ENCODE measurements at regions not wholly inside any gene's neighbourhood (a gene's known extent, or its start where the extent isn't known, plus 50 kb on each side); places are given as distances from the start of the nearest gene placed in this dataset.
A peak's percentile ranks its signal among the peaks of the same experiment; 100 is the strongest.

- H3K4me3 ChIP-seq = no peak overlapping the region
Measured at GRCh38 chr15:62818691-62819090, 223.9 kb upstream of the TPM1 start.

GRCh38 chr15:62821384-62822131, 221.0 kb upstream of the TPM1 start:
- no peak overlapping the region for H3K27ac ChIP-seq
- H3K4me3 ChIP-seq = no peak overlapping the region

More at GRCh38 chr15:62818691-62819090, 223.9 kb upstream of the TPM1 start:
- no peak overlapping the region for H3K27ac ChIP-seq

DNA sequence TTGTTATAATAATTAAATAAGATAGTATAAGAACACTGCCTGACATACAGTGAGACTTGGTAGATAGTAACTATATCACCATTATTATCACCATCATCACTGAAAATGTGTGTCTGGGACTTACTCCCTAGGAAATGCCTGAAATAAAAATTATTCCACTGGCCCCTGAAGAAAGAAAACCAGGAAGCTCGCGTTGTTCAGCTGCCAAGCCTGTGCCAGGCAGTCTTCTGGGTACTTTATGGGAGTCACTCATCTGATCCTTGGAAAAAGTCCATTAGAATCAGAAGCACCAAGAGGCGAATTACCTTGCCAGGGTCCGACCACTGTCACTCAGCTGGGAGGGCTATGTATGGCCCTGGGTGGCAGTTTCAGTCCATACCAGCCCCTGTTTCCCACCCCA, 220.3 kb upstream of the TPM1 start:
- Histone ChIP-seq H3K4me3 (no peak overlapping the region), H3K27ac (no peak overlapping the region)

- Histone ChIP-seq H3K27ac (no peak overlapping the region), H3K4me3 (no peak overlapping the region)
Measured at GRCh38 chr15:62823561-62823960, 219.0 kb upstream of the TPM1 start.

DNA sequence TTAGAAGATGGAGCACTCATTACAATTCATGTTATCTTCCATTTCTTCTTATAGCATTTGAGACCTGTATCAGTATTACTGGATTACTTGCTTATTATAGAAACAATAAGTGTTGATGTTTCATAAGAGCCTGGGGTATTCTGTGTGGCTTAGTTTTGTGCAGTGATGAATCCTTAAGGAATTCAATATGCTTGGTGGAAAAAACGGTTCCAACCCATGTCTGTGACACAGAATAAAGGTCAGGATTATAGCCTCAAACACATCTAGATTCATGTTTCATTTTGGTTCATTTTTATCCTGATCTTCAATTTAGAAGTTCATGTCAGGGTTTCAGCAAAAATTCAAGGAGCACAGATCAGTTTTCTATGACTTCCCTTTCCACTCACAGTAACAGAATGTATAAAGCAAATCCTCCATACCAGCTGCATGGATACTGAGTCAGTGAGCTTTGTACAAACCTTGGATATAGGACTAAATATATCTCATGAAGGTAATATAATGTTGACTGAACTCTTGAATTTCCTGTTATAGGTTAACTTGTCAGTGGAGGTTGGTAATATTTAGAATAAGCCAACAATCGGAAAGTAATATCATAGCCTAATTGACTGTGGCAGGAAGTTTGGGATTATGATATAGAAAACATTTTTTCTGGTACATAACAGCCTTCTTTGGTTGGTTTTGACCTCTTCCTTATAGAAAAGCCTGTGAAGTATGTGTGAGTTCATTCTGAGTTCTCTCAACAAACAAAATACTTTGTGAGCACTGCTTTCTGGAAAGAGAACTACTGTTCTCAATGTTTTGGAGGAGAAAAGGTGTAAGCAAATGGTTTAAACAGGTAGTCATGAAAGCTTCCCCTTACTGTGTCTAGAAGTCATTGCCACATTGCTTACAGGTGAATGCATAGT, 218.2 kb upstream of the TPM1 start:
- no peak overlapping the region for H3K27ac ChIP-seq
- H3K4me3 ChIP-seq = no peak overlapping the region

GRCh38 chr15:62825191-62825590, 217.4 kb upstream of the TPM1 start:
- Histone ChIP-seq H3K27ac (no peak overlapping the region), H3K4me3 (no peak overlapping the region)

DNA sequence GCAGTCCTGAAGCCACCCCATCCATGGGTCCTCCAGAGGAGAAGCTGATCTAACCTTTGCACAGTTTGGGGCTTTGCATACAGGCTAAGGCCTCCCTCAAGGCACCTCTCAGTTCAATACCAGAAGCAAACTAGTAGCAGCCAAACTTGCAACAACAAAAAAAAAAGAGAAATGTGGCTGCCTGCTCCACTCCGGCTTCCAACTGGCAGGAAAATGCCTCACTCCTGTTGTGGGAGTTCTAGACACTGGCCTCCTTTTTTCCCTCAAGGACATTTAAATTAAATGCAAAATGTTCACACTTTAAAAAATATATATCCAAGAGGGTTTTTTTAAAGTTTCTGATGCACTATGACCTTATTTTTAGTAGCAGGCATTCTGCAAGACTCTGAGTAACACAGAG, 216.0 kb upstream of the TPM1 start:
- H3K4me3 ChIP-seq = no peak overlapping the region
- no peak overlapping the region for H3K27ac ChIP-seq

GRCh38 chr15:62828364-62828763, 214.2 kb upstream of the TPM1 start:
- H3K27ac ChIP-seq = no peak overlapping the region
- H3K4me3 ChIP-seq = no peak overlapping the region

DNA sequence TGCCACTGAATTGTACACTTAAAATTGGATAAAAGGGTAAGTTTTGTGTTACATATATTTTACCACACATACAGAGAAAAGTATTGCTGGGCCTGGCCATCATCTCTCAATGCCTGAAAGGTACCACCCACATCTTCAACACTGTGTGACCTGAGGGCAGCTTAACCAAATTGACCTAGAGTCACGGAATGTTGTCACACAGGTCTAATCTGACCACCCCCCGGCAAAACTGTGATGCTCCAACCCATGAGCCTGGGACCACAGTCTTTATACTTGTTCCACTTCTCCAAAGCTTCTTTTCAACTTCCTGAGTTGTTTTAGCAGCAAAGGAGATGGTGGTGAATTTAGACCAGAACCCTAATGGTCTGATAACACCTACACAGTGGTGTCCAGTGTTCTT, 210.3 kb upstream of the TPM1 start:
- H3K4me3 ChIP-seq = no peak overlapping the region
- H3K27ac ChIP-seq = no peak overlapping the region

GRCh38 chr15:62833646-62834045, 208.9 kb upstream of the TPM1 start:
- peak overlapping the region in 2 of 21 experiments; percentile 24 to 64 for H3K27ac ChIP-seq
- H3K4me3 ChIP-seq = no peak overlapping the region

DNA sequence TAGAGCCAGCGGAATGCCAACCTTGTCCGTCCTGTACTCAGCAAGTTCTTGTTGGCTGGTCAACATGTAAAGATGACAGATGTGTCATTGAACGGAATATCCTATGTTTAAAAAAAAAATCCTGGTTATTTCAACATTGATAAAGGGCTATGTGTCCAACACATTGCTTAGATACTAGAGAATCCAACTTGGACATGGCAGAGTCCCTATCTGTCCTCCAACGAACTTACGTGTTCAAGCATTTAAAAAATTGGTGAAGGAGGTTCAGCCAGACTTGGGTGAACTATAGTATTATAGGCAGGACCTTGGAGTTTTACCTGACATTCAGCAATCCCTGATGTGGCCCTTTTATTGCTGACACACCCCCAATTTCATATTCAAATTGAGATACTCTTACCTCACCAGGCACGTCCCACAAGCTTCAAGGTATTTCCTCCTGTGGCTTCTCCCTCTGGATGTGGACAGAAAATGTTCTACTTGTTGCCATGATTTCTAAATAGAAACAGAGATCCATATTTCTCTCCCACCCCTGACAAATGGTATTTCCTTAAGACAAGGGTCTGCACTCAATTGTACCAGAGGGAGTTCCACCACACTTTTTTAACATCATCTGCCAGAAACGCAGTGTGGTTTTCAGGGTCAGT, 207.7 kb upstream of the TPM1 start:
- H3K27ac ChIP-seq = peak overlapping the region in 1 of 21 experiments; percentile 13

GRCh38 chr15:62835351-62835750, 207.2 kb upstream of the TPM1 start:
- Histone ChIP-seq H3K27ac (peak overlapping the region in 1 of 21 experiments; percentile 13), H3K4me3 (no peak overlapping the region)

More for the DNA sequence above, 207.7 kb upstream of the TPM1 start:
- no peak overlapping the region for H3K4me3 ChIP-seq

GRCh38 chr15:62835762-62836161, 206.8 kb upstream of the TPM1 start:
- Histone ChIP-seq H3K4me3 (no peak overlapping the region), H3K27ac (no peak overlapping the region)

GRCh38 chr15:62840526-62841268, 201.8 kb upstream of the TPM1 start:
- no peak overlapping the region for H3K4me3 ChIP-seq
- H3K27ac ChIP-seq = no peak overlapping the region

- Histone ChIP-seq H3K27ac (no peak overlapping the region), H3K4me3 (no peak overlapping the region)
Measured at GRCh38 chr15:62841269-62841628, 201.3 kb upstream of the TPM1 start.

GRCh38 chr15:62841891-62842559, 200.5 kb upstream of the TPM1 start:
- Histone ChIP-seq H3K27ac (no peak overlapping the region), H3K4me3 (no peak overlapping the region)

DNA sequence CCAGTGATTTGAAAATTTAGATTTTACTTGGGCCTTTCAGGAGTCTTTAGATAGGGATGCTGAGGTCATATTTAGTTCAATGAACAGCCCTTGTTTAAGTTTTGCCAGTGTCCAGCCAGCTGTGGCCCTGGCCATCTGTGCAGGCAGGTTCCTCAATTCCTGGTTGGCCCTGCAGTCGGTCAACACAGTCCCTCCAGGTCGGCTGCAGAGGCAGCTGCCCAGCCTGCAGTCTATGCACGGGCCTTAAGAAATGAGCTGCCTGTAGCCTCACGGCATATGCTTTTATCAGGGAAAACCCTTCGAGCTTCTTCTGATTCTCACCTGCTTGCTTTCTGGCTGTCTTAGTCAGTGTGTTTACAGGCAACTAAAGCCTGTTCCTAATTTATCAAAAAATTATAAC, 199.2 kb upstream of the TPM1 start:
- no peak overlapping the region for H3K27ac ChIP-seq
- no peak overlapping the region for H3K4me3 ChIP-seq

- Histone ChIP-seq H3K27ac (no peak overlapping the region), H3K4me3 (no peak overlapping the region)
Measured at GRCh38 chr15:62844564-62845240, 197.8 kb upstream of the TPM1 start.
